Right atrium auricular region (tissue), 2 donors: ENCODE measurements at regions not wholly inside any gene's neighbourhood (a gene's known extent, or its start where the extent isn't known, plus 50 kb on each side); places are given as distances from the start of the nearest gene placed in this dataset.

Experiments used
- DNase-seq: peaks from one replicate; pipeline ENCODE4 v3.0.0-alpha.2; 2019; ENCODE audit warnings: low spot score
- H3K27ac ChIP-seq, 2 donors: fragments of 200-600 bp; sonication (generic); 1 replicate in 1 of 2; 2 replicates in 1 of 2; pipeline ENCODE4 v1.5.1; 2016 to 2019
- H3K27me3 ChIP-seq, 2 donors: fragments of 200-600 bp; sonication (generic); one replicate each; pipeline versions ENCODE4 v1.5.1 to v1.6.0; 2017 to 2019
- H3K36me3 ChIP-seq: fragments of 200-600 bp; sonication (generic); one replicate; pipeline ENCODE4 v1.5.1; 2016
- H3K4me1 ChIP-seq, 2 donors: fragments of 200-600 bp; sonication (generic); one replicate each; pipeline versions ENCODE4 v1.5.1 to v1.6.0; 2017 to 2019
- H3K4me3 ChIP-seq, 2 donors: fragments of 200-600 bp; sonication (generic); 1 replicate in 1 of 2; 2 replicates in 1 of 2; pipeline ENCODE4 v1.5.1; 2017 to 2019; ENCODE audit warnings: mild to moderate bottlenecking in 1 of 2, moderate library complexity in 1 of 2
- H3K9me3 ChIP-seq, 2 donors: fragments of 200-600 bp; sonication (generic); one replicate each; pipeline ENCODE4 v1.5.1; 2019
- CTCF ChIP-seq, 2 donors: fragments of 200-600 bp; sonication (generic); IDR thresholded peaks; one replicate each; pipeline ENCODE4 v1.5.1; 2019; ENCODE audit warnings: antibody characterized with exemption in 2 of 2

- H3K27ac ChIP-seq, result no peak overlapping the region
- no peak for TF ChIP-seq CTCF (IDR thresholded peaks at IDR 0.05)
- no peaks in the 10 kb centered on the region for H3K36me3 ChIP-seq
- no peaks in the 10 kb centered on the region for H3K4me1 ChIP-seq
- H3K9me3 ChIP-seq, result no peaks in the 10 kb centered on the region
- H3K4me3 ChIP-seq, result no peak overlapping the region
- DNase-seq, result no peak
- H3K27me3 ChIP-seq, result no peaks in the 10 kb centered on the region
These were observed 1042.3 kb downstream of the OTOL1 start for GRCh38 chr3:162538906-162539305.

- Histone ChIP-seq H3K4me3 (no peak overlapping the region), H3K4me1 (no peaks in the 10 kb centered on the region)
- TF ChIP-seq CTCF (IDR thresholded peaks at IDR 0.05), result no peak
These were observed 1043.8 kb downstream of the OTOL1 start for GRCh38 chr3:162540421-162540820.

GRCh38 chr3:162541923-162542322 lies 1045.3 kb downstream of the OTOL1 start:
- H3K27me3 ChIP-seq, result no peaks in the 10 kb centered on the region

More at GRCh38 chr3:162540421-162540820, 1043.8 kb downstream of the OTOL1 start:
- H3K9me3 ChIP-seq, result no peaks in the 10 kb centered on the region
- H3K36me3 ChIP-seq, result no peaks in the 10 kb centered on the region
- H3K27ac ChIP-seq, result no peak overlapping the region
- DNase-seq, result no peak
- H3K27me3 ChIP-seq, result no peaks in the 10 kb centered on the region

GRCh38 chr3:162544246-162544645 lies 1047.6 kb downstream of the OTOL1 start:
- no peaks in the 10 kb centered on the region for H3K9me3 ChIP-seq

More at GRCh38 chr3:162541923-162542322, 1045.3 kb downstream of the OTOL1 start:
- H3K4me1 ChIP-seq, result no peaks in the 10 kb centered on the region
- no peak for DNase-seq
- H3K27ac ChIP-seq, result no peak overlapping the region
- H3K4me3 ChIP-seq, result no peak overlapping the region
- no peaks in the 10 kb centered on the region for H3K36me3 ChIP-seq
- H3K9me3 ChIP-seq, result no peaks in the 10 kb centered on the region
- TF ChIP-seq CTCF (IDR thresholded peaks at IDR 0.05), result no peak

GRCh38 chr3:162546910-162547309 lies 1050.3 kb downstream of the OTOL1 start:
- no peaks in the 10 kb centered on the region for H3K9me3 ChIP-seq
- no peak overlapping the region for H3K4me3 ChIP-seq
- no peak for DNase-seq
- no peaks in the 10 kb centered on the region for H3K27me3 ChIP-seq
- H3K36me3 ChIP-seq, result no peaks in the 10 kb centered on the region
- H3K27ac ChIP-seq, result no peak overlapping the region
- no peak for TF ChIP-seq CTCF (IDR thresholded peaks at IDR 0.05)
- no peaks in the 10 kb centered on the region for H3K4me1 ChIP-seq

More at GRCh38 chr3:162544246-162544645, 1047.6 kb downstream of the OTOL1 start:
- Histone ChIP-seq H3K4me3 (no peak overlapping the region), H3K27ac (no peak overlapping the region), H3K4me1 (no peaks in the 10 kb centered on the region), H3K27me3 (no peaks in the 10 kb centered on the region), H3K36me3 (no peaks in the 10 kb centered on the region)
- no peak for DNase-seq
- TF ChIP-seq CTCF (IDR thresholded peaks at IDR 0.05), result no peak

- Histone ChIP-seq H3K36me3 (no peaks in the 10 kb centered on the region), H3K4me1 (no peaks in the 10 kb centered on the region), H3K27ac (no peak overlapping the region), H3K4me3 (no peak overlapping the region), H3K27me3 (no peaks in the 10 kb centered on the region), H3K9me3 (no peaks in the 10 kb centered on the region)
- DNase-seq, result no peak
- TF ChIP-seq CTCF (IDR thresholded peaks at IDR 0.05), result no peak
These were observed 1050.7 kb downstream of the OTOL1 start for GRCh38 chr3:162547321-162547720.
